ENCODE measurements at regions not wholly inside any gene's neighbourhood (a gene's known extent, or its start where the extent isn't known, plus 50 kb on each side); places are given as distances from the start of the nearest gene placed in this dataset.

DNA sequence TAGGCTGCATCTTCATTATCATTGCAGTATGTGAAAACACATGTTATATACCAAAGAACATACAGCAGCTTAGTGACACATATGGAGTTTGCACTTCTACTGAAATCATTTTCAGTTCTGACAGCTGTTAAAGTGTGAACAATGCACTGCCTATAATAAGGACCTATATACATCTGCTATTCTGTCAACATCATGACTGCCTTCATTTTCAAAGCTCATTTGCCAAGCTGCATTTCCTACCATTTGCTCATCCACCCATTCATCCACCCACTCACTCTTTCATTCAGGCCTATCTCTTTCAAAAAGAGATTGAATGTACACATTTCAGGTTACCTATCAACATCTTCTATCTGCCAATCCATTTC, 81.7 kb upstream of the STK17B start:
- no peak overlapping the region for H3K27ac ChIP-seq (ENCODE audit: low read length)
- H4K20me1 ChIP-seq (ENCODE audit: insufficient read depth, low read length) = no peaks in the 10 kb centered on the region
- no peak overlapping the region for H3K4me2 ChIP-seq (ENCODE audit: low read length)
- no peaks in the 10 kb centered on the region for H3K79me2 ChIP-seq (ENCODE audit: low read length)
- TF ChIP-seq EZH2phosphoT487 (IDR thresholded peaks at IDR 0.05; ENCODE audit: low read depth) = no peak
- TF ChIP-seq, protein P1, sequence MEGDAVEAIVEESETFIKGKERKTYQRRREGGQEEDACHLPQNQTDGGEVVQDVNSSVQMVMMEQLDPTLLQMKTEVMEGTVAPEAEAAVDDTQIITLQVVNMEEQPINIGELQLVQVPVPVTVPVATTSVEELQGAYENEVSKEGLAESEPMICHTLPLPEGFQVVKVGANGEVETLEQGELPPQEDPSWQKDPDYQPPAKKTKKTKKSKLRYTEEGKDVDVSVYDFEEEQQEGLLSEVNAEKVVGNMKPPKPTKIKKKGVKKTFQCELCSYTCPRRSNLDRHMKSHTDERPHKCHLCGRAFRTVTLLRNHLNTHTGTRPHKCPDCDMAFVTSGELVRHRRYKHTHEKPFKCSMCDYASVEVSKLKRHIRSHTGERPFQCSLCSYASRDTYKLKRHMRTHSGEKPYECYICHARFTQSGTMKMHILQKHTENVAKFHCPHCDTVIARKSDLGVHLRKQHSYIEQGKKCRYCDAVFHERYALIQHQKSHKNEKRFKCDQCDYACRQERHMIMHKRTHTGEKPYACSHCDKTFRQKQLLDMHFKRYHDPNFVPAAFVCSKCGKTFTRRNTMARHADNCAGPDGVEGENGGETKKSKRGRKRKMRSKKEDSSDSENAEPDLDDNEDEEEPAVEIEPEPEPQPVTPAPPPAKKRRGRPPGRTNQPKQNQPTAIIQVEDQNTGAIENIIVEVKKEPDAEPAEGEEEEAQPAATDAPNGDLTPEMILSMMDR (IDR thresholded peaks at IDR 0.05; ENCODE audit: low read depth, low read length) = no peak
- no peaks in the 10 kb centered on the region for H3K36me3 ChIP-seq (replicated peaks; ENCODE audit: low read depth, low read length)
- no peak overlapping the region for H3K4me3 ChIP-seq (ENCODE audit: low read length)
- no peaks in the 10 kb centered on the region for H3K27me3 ChIP-seq (ENCODE audit: low read depth, low read length)
- H2AFZ ChIP-seq (ENCODE audit: low read depth, low read length) = no peak overlapping the region
- H3K9ac ChIP-seq (ENCODE audit: low read length) = no peak overlapping the region
- H3K4me1 ChIP-seq (ENCODE audit: low read length) = peaks cover 14% of the 10 kb centered on the region
- no peaks in the 10 kb centered on the region for H3K9me3 ChIP-seq (ENCODE audit: insufficient read depth, low read length)

DNA sequence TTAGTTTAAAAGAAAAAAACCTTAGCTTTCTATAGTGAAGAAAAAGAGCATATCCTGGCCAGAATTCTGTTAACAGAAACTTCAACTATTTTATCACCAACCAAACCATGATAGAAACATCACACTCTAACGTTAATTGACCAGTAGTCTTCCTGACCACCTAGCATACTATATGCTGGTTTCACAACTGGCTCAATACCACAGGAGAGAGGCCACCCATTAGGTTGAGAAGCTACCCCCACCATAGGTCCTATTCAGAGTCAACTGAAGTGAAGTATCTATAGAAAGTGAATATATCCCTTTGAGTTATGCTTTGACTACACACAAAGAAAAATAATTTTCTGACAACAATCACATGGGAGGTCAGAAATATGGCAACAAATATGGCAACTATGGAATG, 85.2 kb upstream of the STK17B start:
- H3K36me3 ChIP-seq (replicated peaks; ENCODE audit: low read depth, low read length) = no peaks in the 10 kb centered on the region
- no peaks in the 10 kb centered on the region for H3K4me1 ChIP-seq (ENCODE audit: low read length)
- H3K4me2 ChIP-seq (ENCODE audit: low read length) = no peak overlapping the region
- H3K9ac ChIP-seq (ENCODE audit: low read length) = no peak overlapping the region
- no peak overlapping the region for H3K27ac ChIP-seq (ENCODE audit: low read length)
- H3K79me2 ChIP-seq (ENCODE audit: low read length) = no peaks in the 10 kb centered on the region
- H2AFZ ChIP-seq (ENCODE audit: low read depth, low read length) = no peak overlapping the region
- no peaks in the 10 kb centered on the region for H3K27me3 ChIP-seq (ENCODE audit: low read depth, low read length)
- H3K4me3 ChIP-seq (ENCODE audit: low read length) = no peak overlapping the region
- no peaks in the 10 kb centered on the region for H4K20me1 ChIP-seq (ENCODE audit: insufficient read depth, low read length)
- TF ChIP-seq EZH2phosphoT487 (IDR thresholded peaks at IDR 0.05; ENCODE audit: low read depth) = no peak
- no peaks in the 10 kb centered on the region for H3K9me3 ChIP-seq (ENCODE audit: insufficient read depth, low read length)

DNA sequence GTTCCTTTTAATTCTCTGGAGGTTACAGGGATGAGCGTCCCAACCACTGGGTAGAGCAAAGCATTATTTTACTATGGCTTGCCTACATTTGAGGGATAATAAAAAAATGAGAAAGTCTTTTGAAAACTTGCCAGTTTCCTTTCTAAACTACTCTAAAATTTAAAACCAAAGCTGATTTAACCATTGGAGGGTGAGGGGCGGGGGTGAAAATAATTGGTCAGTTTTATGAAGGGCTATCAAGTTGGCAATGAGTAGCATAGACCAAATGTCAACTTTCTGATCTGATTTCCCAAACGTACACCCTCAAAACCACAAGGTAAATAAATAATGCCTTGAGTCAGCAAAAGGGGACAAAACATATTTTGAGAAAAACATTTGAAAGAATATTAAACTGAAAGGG, 85.7 kb upstream of the STK17B start:
- Histone ChIP-seq H3K27ac (ENCODE audit: low read length) (no peak overlapping the region), H3K4me2 (ENCODE audit: low read length) (no peak overlapping the region), H3K4me3 (ENCODE audit: low read length) (no peak overlapping the region), H3K36me3 (replicated peaks; ENCODE audit: low read depth, low read length) (no peaks in the 10 kb centered on the region), H3K4me1 (ENCODE audit: low read length) (no peaks in the 10 kb centered on the region), H3K79me2 (ENCODE audit: low read length) (no peaks in the 10 kb centered on the region), H3K9ac (ENCODE audit: low read length) (no peak overlapping the region), H2AFZ (ENCODE audit: low read depth, low read length) (no peak overlapping the region), H3K27me3 (ENCODE audit: low read depth, low read length) (no peaks in the 10 kb centered on the region), H4K20me1 (ENCODE audit: insufficient read depth, low read length) (no peaks in the 10 kb centered on the region), H3K9me3 (ENCODE audit: insufficient read depth, low read length) (no peaks in the 10 kb centered on the region)
- TF ChIP-seq, protein P1 (IDR thresholded peaks at IDR 0.05; ENCODE audit: low read depth, low read length) = no peak
- TF ChIP-seq EZH2phosphoT487 (IDR thresholded peaks at IDR 0.05; ENCODE audit: low read depth) = no peak

DNA sequence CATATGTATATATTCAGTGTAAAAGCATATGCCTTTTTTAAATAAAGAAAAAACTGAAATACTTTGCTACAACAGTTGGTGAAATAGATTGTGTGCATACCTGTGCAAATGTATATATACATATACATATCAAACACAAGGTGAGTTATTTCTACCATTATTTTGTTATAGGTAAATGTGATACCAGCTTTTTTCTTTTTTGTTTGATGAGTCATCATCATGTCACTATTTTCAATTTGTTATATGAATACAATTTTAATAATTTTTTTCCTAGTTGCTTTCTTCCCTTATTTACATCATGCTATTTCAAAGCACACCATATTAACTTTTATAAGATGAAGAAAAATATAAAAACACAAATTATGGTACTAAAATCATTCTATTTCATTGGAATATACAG, 87.0 kb upstream of the STK17B start:
- H3K9ac ChIP-seq (ENCODE audit: low read length) = no peak overlapping the region
- no peaks in the 10 kb centered on the region for H3K9me3 ChIP-seq (ENCODE audit: insufficient read depth, low read length)
- no peak overlapping the region for H2AFZ ChIP-seq (ENCODE audit: low read depth, low read length)
- H3K4me2 ChIP-seq (ENCODE audit: low read length) = no peak overlapping the region
- no peaks in the 10 kb centered on the region for H3K36me3 ChIP-seq (replicated peaks; ENCODE audit: low read depth, low read length)
- no peaks in the 10 kb centered on the region for H3K27me3 ChIP-seq (ENCODE audit: low read depth, low read length)
- no peak overlapping the region for H3K27ac ChIP-seq (ENCODE audit: low read length)
- TF ChIP-seq, protein P1 (IDR thresholded peaks at IDR 0.05; ENCODE audit: low read depth, low read length) = no peak
- no peak for TF ChIP-seq EZH2phosphoT487 (IDR thresholded peaks at IDR 0.05; ENCODE audit: low read depth)
- H3K4me1 ChIP-seq (ENCODE audit: low read length) = peaks cover 10% of the 10 kb centered on the region
- H3K4me3 ChIP-seq (ENCODE audit: low read length) = no peak overlapping the region
- H3K79me2 ChIP-seq (ENCODE audit: low read length) = no peaks in the 10 kb centered on the region
- no peaks in the 10 kb centered on the region for H4K20me1 ChIP-seq (ENCODE audit: insufficient read depth, low read length)

Measured in OCI-LY3 (cell line).